Spleen (tissue), 7 donors: ENCODE measurements at regions not wholly inside any gene's neighbourhood (a gene's known extent, or its start where the extent isn't known, plus 50 kb on each side); places are given as distances from the start of the nearest gene placed in this dataset.

Source experiments
- POLR2A ChIP-seq, 3 donors: fragments of 450-650 bp; IDR thresholded peaks; one replicate each; pipeline ENCODE4 v1.5.1; 2017; ENCODE audit warnings: antibody characterized with exemption in 3 of 3, mild to moderate bottlenecking in 1 of 3
- TF ChIP-seq, protein P1 (sequence below), 11 experiments: fragments of 200-600 bp in 7 of 11; fragments of 450-650 bp in 4 of 11; sonication (generic) in 4 of 11; IDR thresholded peaks in 8 of 11; conservative IDR thresholded peaks in 3 of 11; 1 replicate in 7 of 11; 2 replicates in 4 of 11; pipeline versions ENCODE4 v1.4.0 to v1.8.0; 2016 to 2021; ENCODE audit warnings: antibody characterized with exemption in 11 of 11, inconsistent platforms in 4 of 11, mild to moderate bottlenecking in 1 of 11
- donor health status: DM: no; HTN: no; CAD: no; lungs with moderate emphysema.
- donor health status: DM: no; HTN: no; CAD: no.
- donor health status: DM: no; HTN: no; CAD: no.

DNA sequence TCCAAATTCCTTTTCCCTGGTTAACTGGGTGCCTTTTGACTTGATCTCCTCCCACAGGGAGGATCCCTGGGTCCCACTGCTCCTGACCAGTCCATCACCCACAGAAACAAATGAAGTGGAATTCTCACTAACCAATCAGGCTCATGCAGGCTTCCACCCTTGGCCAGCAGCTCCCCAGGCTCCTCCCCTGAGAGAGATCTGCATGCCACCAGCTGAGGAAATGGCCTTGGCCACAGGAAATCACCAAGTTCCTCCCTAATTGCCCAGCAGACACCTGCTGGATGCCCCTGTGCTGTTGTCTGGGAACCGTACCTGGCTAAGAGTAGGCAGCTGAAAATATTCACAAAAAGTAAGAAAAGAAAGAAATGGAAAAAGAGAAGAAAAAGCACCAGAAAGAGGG, 207.4 kb downstream of the NCK2 start:
- TF ChIP-seq, protein P1, sequence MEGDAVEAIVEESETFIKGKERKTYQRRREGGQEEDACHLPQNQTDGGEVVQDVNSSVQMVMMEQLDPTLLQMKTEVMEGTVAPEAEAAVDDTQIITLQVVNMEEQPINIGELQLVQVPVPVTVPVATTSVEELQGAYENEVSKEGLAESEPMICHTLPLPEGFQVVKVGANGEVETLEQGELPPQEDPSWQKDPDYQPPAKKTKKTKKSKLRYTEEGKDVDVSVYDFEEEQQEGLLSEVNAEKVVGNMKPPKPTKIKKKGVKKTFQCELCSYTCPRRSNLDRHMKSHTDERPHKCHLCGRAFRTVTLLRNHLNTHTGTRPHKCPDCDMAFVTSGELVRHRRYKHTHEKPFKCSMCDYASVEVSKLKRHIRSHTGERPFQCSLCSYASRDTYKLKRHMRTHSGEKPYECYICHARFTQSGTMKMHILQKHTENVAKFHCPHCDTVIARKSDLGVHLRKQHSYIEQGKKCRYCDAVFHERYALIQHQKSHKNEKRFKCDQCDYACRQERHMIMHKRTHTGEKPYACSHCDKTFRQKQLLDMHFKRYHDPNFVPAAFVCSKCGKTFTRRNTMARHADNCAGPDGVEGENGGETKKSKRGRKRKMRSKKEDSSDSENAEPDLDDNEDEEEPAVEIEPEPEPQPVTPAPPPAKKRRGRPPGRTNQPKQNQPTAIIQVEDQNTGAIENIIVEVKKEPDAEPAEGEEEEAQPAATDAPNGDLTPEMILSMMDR (IDR thresholded peaks at IDR 0.05 in 8 of 11, conservative IDR thresholded peaks at IDR 0.05 in 3 of 11), result no peak
- no peak for TF ChIP-seq POLR2A (IDR thresholded peaks at IDR 0.05)
